ENCODE measurements at regions not wholly inside any gene's neighbourhood (a gene's known extent, or its start where the extent isn't known, plus 50 kb on each side); places are given as distances from the start of the nearest gene placed in this dataset.

DNA sequence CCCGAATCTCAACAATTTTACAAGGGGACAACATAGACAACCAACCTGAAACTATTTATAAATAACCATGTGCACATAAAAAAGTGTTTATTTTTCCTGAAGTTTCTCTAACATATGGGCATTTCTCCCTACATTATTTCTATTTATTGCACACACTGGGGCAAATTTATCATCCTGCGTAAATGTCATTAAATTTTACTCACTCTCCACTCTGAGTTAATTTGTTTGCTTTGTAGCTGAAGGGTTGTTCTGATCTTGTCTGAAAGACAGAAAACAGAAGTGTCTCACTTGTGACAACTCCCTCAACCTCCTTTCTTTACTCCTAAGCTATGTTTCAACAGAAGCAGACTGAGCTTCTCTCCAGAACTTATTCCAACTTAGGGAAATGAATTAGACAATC is 194.2 kb downstream of the HIPK3 start:
- Histone ChIP-seq H3K27ac (no peak overlapping the region), H3K4me1 (no peaks in the 10 kb centered on the region), H3K4me3 (no peak overlapping the region), H3K9me3 (no peaks in the 10 kb centered on the region), H3K36me3 (no peaks in the 10 kb centered on the region), H3K27me3 (no peaks in the 10 kb centered on the region)
- TF ChIP-seq, protein P1, sequence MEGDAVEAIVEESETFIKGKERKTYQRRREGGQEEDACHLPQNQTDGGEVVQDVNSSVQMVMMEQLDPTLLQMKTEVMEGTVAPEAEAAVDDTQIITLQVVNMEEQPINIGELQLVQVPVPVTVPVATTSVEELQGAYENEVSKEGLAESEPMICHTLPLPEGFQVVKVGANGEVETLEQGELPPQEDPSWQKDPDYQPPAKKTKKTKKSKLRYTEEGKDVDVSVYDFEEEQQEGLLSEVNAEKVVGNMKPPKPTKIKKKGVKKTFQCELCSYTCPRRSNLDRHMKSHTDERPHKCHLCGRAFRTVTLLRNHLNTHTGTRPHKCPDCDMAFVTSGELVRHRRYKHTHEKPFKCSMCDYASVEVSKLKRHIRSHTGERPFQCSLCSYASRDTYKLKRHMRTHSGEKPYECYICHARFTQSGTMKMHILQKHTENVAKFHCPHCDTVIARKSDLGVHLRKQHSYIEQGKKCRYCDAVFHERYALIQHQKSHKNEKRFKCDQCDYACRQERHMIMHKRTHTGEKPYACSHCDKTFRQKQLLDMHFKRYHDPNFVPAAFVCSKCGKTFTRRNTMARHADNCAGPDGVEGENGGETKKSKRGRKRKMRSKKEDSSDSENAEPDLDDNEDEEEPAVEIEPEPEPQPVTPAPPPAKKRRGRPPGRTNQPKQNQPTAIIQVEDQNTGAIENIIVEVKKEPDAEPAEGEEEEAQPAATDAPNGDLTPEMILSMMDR (IDR thresholded peaks at IDR 0.05): no peak
- no peak for TF ChIP-seq POLR2A (IDR thresholded peaks at IDR 0.05)
- no peak for DNase-seq

DNA sequence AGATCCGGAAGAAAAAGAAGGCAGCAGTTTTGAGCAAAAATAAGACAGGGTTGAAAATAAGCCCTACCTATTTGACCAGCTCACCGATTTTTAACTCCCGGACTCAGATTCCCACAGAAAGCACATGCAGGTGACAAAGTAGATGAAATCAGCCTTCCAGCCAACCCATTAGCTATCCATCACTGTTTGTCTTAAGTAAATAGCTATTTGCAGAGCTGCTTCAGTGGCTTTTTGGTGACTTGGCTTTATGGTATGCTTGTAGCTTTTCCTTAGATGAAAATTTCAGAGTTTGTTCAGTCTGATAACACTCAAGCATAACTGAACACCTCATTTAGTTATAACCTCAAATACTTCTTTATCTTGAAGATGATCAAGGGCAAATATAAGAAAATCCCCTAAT is 192.6 kb downstream of the HIPK3 start:
- H3K36me3 ChIP-seq: no peaks in the 10 kb centered on the region
- H3K27me3 ChIP-seq: no peaks in the 10 kb centered on the region
- no peaks in the 10 kb centered on the region for H3K4me1 ChIP-seq
- H3K9me3 ChIP-seq: no peaks in the 10 kb centered on the region
- TF ChIP-seq POLR2A (IDR thresholded peaks at IDR 0.05): no peak
- TF ChIP-seq, protein P1 (IDR thresholded peaks at IDR 0.05): no peak
- no peak overlapping the region for H3K27ac ChIP-seq
- DNase-seq: no peak
- H3K4me3 ChIP-seq: no peak overlapping the region

DNA sequence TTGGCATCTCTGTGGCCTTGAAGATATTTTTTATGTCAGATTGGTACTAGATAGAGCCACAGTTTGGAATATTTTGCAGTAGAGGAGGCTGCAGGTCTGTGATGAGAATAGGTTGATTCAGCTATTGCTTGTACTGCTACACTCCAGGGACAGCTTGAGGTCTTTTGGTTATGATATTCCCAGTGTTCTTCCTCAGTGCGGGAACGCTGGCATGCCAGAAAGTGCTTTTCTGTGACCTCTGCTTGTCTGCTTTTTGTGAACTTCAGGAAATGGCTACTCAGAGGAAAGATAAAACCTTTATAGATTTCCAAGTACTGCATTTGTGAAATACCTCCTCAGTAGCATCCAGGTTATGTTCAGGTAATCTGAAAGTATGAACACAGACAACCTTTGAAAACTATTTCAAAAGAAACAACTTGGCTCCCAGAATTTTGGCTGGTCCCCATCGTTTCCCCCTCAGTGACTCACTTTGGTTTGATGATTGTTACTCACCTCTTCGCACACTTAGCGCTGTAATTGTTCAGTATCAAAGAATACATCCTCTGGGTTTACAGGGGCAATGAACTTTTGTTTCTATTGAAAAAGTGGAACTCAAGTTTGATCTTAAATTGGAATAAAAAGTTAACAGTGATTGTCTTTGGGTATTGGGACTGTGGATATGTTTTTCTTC is 191.4 kb downstream of the HIPK3 start:
- H3K4me1 ChIP-seq: no peaks in the 10 kb centered on the region
- H3K9me3 ChIP-seq: no peaks in the 10 kb centered on the region
- no peak overlapping the region for H3K27ac ChIP-seq
- no peak overlapping the region for H3K4me3 ChIP-seq
- H3K27me3 ChIP-seq: no peaks in the 10 kb centered on the region
- DNase-seq: no peak
- TF ChIP-seq, protein P1 (IDR thresholded peaks at IDR 0.05): no peak
- no peak for TF ChIP-seq POLR2A (IDR thresholded peaks at IDR 0.05)
- no peaks in the 10 kb centered on the region for H3K36me3 ChIP-seq

- no peak for TF ChIP-seq POLR2A (IDR thresholded peaks at IDR 0.05)
- TF ChIP-seq, protein P1 (IDR thresholded peaks at IDR 0.05): no peak
- no peak for DNase-seq
- no peaks in the 10 kb centered on the region for H3K4me1 ChIP-seq
- H3K27ac ChIP-seq: no peak overlapping the region
- no peaks in the 10 kb centered on the region for H3K36me3 ChIP-seq
- H3K4me3 ChIP-seq: no peak overlapping the region
- H3K27me3 ChIP-seq: no peaks in the 10 kb centered on the region
- H3K9me3 ChIP-seq: no peaks in the 10 kb centered on the region
Measured at GRCh38 chr11:33445761-33446161, 188.6 kb downstream of the HIPK3 start.

DNA sequence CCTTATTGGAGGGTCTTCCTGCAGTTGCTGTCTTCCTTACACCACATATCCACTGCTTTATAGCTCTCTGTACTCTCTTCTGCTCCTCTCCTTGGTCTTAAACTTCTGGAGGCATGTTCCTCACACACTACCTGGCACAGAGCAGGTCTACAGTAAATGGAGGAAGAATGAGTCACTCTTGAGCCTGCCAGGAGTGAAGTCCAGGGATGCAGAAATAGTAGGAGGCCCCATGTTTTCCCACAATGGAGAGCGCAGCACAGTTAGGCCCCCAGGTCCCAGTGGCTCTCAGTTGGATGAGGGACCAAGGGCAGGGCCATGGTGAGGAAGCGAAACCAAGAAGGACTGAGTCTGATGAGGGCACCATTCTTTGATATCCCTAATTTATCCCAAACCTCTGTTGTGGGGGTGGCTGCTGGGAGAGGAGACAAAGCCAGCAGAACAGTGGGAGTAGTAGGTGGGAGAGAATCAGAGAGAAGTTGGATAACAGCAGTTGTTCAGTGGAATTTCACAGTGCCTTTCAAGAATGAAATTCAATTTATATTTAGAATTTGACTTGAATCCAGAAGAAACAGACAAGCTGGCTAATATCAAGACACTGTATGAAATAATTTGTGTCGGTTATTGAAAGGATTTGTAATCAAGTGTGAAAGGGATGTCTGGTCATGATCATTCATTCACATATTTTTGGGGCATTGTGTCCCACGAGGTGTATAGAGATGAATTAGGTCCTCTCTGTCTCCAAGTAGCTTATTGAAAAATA is 187.8 kb downstream of the HIPK3 start:
- DNase-seq: no peak
- H3K4me1 ChIP-seq: no peaks in the 10 kb centered on the region
- TF ChIP-seq, protein P1 (IDR thresholded peaks at IDR 0.05): no peak
- no peak for TF ChIP-seq POLR2A (IDR thresholded peaks at IDR 0.05)
- H3K27me3 ChIP-seq: no peaks in the 10 kb centered on the region
- no peak overlapping the region for H3K4me3 ChIP-seq
- no peaks in the 10 kb centered on the region for H3K9me3 ChIP-seq
- no peaks in the 10 kb centered on the region for H3K36me3 ChIP-seq
- H3K27ac ChIP-seq: no peak overlapping the region
